ENCODE measurements at regions not wholly inside any gene's neighbourhood (a gene's known extent, or its start where the extent isn't known, plus 50 kb on each side); places are given as distances from the start of the nearest gene placed in this dataset.

DNA sequence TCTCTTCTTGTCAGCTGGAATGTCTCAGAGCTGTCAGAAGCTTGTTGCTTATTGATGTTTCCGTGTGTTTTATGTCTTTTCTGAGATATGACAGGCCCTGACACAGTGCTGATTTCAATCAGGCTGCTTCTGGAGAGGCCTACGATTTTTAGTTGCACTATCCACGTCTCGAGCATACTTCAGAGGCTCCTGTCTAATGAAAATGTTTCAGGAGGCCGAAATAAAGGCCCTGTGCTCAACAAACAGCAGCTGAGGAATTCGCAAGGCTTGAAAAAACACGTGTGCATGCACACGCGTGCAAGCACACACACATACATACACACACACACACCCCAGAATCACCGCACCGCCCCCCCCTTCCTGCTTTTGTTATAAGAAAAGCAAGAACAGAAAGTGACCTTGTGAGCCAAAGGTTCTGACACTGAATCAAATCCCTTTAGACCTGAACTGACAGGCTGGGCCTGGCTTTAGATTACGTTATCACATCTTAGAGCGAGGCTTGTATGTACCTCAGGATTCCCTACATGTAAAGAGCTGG lies 296.6 kb downstream of the NR2F2 start:
- TF ChIP-seq, protein P1, sequence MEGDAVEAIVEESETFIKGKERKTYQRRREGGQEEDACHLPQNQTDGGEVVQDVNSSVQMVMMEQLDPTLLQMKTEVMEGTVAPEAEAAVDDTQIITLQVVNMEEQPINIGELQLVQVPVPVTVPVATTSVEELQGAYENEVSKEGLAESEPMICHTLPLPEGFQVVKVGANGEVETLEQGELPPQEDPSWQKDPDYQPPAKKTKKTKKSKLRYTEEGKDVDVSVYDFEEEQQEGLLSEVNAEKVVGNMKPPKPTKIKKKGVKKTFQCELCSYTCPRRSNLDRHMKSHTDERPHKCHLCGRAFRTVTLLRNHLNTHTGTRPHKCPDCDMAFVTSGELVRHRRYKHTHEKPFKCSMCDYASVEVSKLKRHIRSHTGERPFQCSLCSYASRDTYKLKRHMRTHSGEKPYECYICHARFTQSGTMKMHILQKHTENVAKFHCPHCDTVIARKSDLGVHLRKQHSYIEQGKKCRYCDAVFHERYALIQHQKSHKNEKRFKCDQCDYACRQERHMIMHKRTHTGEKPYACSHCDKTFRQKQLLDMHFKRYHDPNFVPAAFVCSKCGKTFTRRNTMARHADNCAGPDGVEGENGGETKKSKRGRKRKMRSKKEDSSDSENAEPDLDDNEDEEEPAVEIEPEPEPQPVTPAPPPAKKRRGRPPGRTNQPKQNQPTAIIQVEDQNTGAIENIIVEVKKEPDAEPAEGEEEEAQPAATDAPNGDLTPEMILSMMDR (optimal IDR thresholded peaks at IDR 0.05 in 1 of 3, IDR thresholded peaks at IDR 0.05 in 1 of 3, conservative IDR thresholded peaks at IDR 0.05 in 1 of 3; ENCODE audit: extremely low read depth in 1 of 3, insufficient read depth in 2 of 3, low read length in 3 of 3): no peak
- no peak for TF ChIP-seq EZH2 (IDR thresholded peaks at IDR 0.05; ENCODE audit: low read length)
